Stimulated activated CD4-positive, alpha-beta T cell treated with anti-CD3 and anti-CD28 coated beads, Interleukin-15, amount 100 ng/mL, for 1 hour (primary cell): ENCODE measurements at regions not wholly inside any gene's neighbourhood (a gene's known extent, or its start where the extent isn't known, plus 50 kb on each side); places are given as distances from the start of the nearest gene placed in this dataset.
"Not testable (repeated sequence)": the region's sequence is repeated elsewhere in the genome, so short reads cannot be mapped to it uniquely, and the experiment has no call there.

Experiments
- DNase-seq, 2 donors: peaks; one replicate each; pipeline ENCODE4 v3.0.0-alpha.2; 2020; ENCODE audit warnings: low read depth in 1 of 2, low spot score in 1 of 2

- peak; percentile 96 to 98 for DNase-seq
Measured at GRCh38 chr3:75434913-75435793, 229.0 kb upstream of the FRG2C start.

GRCh38 chr3:75435794-75436400, 228.2 kb upstream of the FRG2C start:
- DNase-seq, result not testable (repeated sequence)

GRCh38 chr3:75440986-75441385, 223.1 kb upstream of the FRG2C start:
- DNase-seq, result not testable (repeated sequence)

GRCh38 chr3:75444634-75445033, 219.5 kb upstream of the FRG2C start:
- DNase-seq, result not testable (repeated sequence)

GRCh38 chr3:75445234-75445633, 218.9 kb upstream of the FRG2C start:
- not testable (repeated sequence) for DNase-seq

- DNase-seq, result not testable (repeated sequence)
Measured at GRCh38 chr3:75446948-75447347, 217.2 kb upstream of the FRG2C start.

- DNase-seq, result not testable (repeated sequence)
Measured at GRCh38 chr3:75453328-75453727, 210.8 kb upstream of the FRG2C start.

GRCh38 chr3:75453839-75454238, 210.3 kb upstream of the FRG2C start:
- DNase-seq, result not testable (repeated sequence)

GRCh38 chr3:75474530-75474929, 189.6 kb upstream of the FRG2C start:
- DNase-seq, result not testable (repeated sequence)

- DNase-seq, result not testable (repeated sequence)
Measured at GRCh38 chr3:75496600-75496999, 167.5 kb upstream of the FRG2C start.

- DNase-seq, result not testable (repeated sequence)
Measured at GRCh38 chr3:75500357-75500756, 163.8 kb upstream of the FRG2C start.

- DNase-seq, result not testable (repeated sequence)
Measured at GRCh38 chr3:75502171-75502570, 162.0 kb upstream of the FRG2C start.

GRCh38 chr3:75502769-75503756, 161.1 kb upstream of the FRG2C start:
- DNase-seq, result not testable (repeated sequence)

GRCh38 chr3:75506603-75507002, 157.5 kb upstream of the FRG2C start:
- no peak for DNase-seq

- DNase-seq, result not testable (repeated sequence)
Measured at GRCh38 chr3:75507956-75508355, 156.2 kb upstream of the FRG2C start.

- not testable (repeated sequence) for DNase-seq
Measured at GRCh38 chr3:75527657-75528056, 136.5 kb upstream of the FRG2C start.

GRCh38 chr3:75552095-75552494, 112.0 kb upstream of the FRG2C start:
- not testable (repeated sequence) for DNase-seq

- not testable (repeated sequence) for DNase-seq
Measured at GRCh38 chr3:75564427-75564826, 99.7 kb upstream of the FRG2C start.

GRCh38 chr3:75572303-75572702, 91.8 kb upstream of the FRG2C start:
- not testable (repeated sequence) for DNase-seq

- not testable (repeated sequence) for DNase-seq
Measured at GRCh38 chr3:75579091-75579490, 85.0 kb upstream of the FRG2C start.

GRCh38 chr3:75579536-75579935, 84.6 kb upstream of the FRG2C start:
- not testable (repeated sequence) for DNase-seq
